GM18868 (cell line): ENCODE measurements at regions not wholly inside any gene's neighbourhood (a gene's known extent, or its start where the extent isn't known, plus 50 kb on each side); places are given as distances from the start of the nearest gene placed in this dataset.
"Not testable (repeated sequence)": the region's sequence is repeated elsewhere in the genome, so short reads cannot be mapped to it uniquely, and the experiment has no call there.

Experiments
- ATAC-seq: cut with Tn5 transposase; IDR thresholded peaks from one replicate; pipeline ENCODE4 v1.9.1; 2021; ENCODE audit warnings: mild to moderate bottlenecking, moderate library complexity; ENCODE audit not compliant: unreplicated experiment

DNA sequence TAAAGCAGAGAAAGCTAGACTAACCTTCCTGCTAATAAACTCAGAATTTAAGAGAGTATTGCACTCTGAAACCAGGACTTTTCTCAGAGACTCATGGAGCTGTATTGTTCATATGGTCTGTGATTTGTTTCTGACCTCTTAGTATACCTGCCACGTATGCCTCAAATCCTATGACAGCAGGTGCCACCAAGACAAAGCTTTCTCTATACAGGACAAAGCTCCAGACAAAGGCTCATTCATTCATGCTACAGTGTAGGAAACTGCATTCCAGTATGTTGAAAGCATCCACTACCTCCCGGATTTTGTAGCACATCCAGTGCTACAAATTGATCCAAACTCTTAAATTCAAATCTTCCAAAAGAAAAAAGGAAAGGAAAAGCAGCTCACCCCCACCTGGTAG, 178.3 kb downstream of the CHIC2 start:
- no peak for ATAC-seq

- ATAC-seq = no peak
Observed at GRCh38 chr4:53885668-53886067, 178.7 kb downstream of the CHIC2 start.

DNA sequence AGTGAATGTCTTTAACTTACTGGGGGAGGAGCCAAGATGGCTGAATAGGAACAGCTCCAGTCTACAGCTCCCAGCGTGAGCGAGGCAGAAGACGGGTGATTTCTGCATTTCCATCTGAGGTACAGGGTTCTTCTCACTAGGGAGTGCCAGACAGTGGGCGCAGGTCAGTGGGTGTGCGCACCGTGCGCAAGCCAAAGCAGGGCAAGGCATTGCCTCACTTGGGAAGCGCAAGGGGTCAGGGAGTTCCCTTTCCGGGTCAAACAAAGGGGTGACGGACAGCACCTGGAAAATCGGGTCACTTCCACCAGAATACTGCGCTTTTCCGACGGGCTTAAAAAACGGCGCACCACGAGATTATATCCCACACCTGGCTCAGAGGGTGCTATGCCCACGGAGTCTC, 187.3 kb downstream of the CHIC2 start:
- ATAC-seq = not testable (repeated sequence)

GRCh38 chr4:53866055-53866454, 198.3 kb downstream of the CHIC2 start:
- ATAC-seq = no peak

GRCh38 chr4:53865054-53865453, 199.4 kb downstream of the CHIC2 start:
- no peak for ATAC-seq

DNA sequence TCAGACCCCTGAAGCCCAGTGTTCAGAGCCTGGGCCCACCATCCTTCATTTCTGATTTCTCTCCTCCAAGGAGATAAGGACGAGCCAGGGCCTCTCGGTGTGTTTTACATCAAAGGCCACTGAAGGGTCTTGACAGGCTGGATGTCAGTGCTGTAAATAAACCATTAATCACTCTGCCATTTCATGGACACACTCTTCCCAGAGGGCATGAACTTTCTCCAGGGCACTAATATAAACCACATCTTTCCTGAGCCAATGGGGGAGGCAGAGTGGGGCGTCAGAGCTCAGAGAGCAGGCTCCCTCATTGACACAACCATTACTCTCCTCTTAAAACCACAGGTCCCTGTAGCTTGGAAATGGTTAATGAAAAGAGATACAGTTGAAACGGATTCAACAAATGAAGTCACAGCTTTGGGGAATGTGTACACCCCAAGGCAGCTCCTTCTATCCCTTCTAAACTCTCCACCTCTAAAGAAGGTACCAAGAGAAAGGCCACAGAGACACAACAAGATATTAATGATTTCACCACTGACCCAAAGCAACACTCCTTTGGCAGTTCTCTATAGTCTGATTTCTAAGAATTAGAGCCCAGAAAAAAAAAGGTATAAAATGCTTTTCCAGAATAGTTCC, 200.6 kb downstream of the CHIC2 start:
- ATAC-seq = no peak

GRCh38 chr4:53863158-53863557, 201.2 kb downstream of the CHIC2 start:
- no peak for ATAC-seq

GRCh38 chr4:53861856-53862610, 202.4 kb downstream of the CHIC2 start:
- ATAC-seq = no peak

DNA sequence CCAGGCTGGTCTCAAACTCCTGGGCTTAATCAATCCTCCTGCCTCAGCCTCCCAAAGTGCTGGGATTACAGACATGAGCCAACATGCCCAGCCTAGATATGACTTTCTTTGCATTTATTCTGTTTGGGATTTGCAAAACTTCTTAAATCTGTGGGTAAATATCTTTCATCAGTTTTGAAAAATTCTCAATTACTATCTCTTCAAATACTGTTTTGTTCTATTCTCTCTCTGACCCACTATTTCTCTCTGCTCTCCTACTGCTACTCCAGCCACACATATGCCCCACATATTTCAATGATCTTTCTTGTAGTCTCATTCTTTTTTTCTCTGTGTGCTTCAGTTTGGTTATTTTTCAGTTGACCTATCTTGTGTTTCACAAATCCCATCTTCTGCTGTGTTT, 205.1 kb downstream of the CHIC2 start:
- ATAC-seq = no peak

DNA sequence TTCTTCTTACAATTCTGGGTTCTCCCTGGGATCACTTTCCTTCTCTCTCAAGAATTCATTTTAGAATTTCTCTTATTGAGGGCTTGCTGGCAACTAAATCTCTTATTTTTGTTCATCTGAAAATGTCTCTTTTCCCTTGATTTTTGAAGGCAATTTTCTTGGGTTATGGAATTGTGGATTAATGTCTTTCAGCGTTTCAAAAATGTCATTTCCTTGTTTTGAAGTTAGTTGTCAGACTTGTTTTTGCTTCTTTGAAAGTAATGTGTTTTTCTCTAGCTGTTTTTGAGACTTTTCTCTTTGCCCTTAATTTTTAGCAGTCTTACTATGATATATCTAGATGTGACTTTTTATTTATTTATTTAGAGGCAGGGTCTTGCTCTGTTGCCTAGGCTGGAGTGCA, 205.7 kb downstream of the CHIC2 start:
- ATAC-seq = no peak

DNA sequence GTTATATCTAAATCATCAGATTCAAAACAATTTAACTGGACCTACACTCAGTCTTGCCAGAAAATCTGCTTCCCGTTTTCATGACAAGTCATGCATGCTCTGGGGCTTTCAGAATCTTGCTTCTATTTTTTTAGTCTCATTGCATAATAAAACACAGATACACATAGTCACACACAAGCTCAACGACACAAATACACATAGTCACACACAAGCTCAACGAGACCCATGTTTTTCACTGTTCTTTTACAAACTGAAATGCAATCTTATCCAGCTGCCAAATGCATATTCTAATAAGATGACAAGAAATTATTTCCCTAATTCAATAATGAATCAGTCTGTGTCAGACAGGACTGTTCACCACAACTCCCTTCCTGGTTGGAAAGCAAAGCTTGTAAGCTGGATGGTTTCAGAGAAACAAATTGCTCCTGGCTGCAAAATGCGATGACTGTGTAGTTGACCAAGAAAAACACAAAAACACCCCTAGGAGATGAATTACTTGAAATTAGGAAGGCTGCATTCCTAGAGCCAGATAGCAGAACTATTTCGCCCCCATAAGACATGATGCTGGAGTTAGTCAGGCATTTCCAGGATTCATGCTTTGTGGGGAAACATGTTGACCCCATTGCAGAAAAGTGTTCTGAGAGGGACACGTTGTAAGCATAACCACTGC, 208.7 kb downstream of the CHIC2 start:
- ATAC-seq = no peak

GRCh38 chr4:53854991-53855568, 209.3 kb downstream of the CHIC2 start:
- no peak for ATAC-seq

GRCh38 chr4:53852343-53852742, 212.1 kb downstream of the CHIC2 start:
- ATAC-seq = no peak

DNA sequence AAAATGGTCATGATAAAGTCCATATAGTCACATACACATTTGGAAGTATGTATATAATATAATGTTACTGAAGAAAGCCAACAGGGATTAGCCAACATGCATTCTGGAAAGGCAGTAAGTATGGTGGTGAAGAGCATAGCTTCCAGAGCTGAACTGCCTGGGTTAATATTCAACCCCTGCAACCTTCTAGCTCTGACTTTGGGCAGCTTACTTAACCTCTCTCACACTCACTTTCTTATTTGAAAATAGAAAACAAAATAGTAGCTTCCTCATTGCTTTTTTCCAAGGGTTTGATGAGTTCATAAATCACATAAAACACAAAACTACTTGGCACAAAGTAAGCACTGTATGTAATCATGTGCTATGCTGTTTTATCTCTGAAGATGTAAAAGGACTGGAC, 216.4 kb downstream of the CHIC2 start:
- ATAC-seq = no peak

DNA sequence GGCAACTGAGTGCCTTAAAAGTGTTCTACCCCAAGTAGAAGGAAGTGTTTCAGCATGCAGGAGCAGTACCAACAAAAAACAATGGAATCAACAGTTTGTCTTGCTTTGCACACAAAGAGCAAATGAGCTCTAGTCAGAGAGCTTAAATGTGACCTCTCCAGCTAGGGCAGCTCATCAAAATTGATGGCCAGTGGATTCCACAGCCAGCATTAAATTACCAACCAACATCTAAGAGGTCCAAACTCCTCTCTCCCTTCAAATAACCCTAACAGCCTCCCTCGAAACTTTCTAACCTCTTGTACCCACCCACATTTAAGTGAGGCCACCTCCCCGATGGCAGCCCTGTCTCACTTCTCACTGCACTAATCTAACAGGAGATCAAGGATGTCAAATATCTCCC, 219.9 kb downstream of the CHIC2 start:
- no peak for ATAC-seq

DNA sequence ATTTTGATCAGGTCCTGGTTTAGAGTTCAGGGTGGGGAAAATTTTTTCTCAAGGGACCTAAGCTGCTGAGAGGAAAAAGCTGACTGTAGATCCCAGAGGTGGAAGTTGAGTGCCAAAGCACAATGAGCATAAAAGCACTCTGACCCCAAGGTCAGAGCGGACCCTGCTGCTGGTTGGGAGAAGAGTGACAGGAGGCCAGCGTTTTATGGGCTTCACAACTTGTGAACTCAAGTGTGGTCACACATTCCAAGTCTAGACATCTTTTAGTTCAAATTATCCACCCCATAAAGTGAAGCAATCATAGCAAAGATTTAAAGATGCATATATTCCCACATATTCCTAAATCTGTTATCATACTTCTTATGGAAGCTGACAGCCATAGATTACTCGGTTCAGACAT, 220.3 kb downstream of the CHIC2 start:
- ATAC-seq = no peak

- ATAC-seq = no peak
Observed at GRCh38 chr4:53841711-53842110, 222.7 kb downstream of the CHIC2 start.

GRCh38 chr4:53840643-53841042, 223.8 kb downstream of the CHIC2 start:
- ATAC-seq = no peak

DNA sequence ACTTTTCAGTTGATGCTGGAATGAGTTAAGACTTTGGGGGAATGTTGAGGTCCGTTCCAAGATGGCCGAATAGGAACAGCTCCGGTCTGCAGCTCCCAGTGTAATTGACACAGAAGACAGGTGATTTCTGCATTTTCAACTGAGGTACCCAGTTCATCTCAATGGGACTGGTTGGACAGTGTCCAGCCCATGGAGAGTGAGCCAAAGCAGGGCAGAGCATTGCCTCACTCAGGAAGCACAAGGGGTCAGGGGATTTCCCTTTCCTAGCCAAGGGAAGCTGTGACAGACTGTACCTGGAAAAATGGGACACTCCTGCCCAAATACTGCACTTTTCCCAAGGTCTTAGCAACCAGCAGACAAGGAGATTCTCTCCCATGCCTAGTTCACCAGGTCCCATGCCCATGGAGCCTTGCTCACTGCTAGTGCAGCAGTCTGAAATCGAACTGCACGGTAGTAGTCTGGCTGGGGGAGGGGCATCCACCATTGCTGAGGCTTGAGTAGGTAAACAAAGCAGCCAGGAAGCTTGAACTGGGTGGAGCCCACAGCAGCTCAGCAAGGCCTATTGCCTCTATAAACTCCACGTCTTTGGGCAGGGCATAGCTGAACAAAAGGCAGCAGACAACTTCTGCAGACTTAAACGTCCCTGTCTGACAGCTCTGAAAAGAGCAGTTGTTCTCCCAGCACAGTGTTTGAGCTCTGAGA, 231.0 kb downstream of the CHIC2 start:
- ATAC-seq = not testable (repeated sequence)

GRCh38 chr4:53832549-53832948, 231.9 kb downstream of the CHIC2 start:
- ATAC-seq = no peak

DNA sequence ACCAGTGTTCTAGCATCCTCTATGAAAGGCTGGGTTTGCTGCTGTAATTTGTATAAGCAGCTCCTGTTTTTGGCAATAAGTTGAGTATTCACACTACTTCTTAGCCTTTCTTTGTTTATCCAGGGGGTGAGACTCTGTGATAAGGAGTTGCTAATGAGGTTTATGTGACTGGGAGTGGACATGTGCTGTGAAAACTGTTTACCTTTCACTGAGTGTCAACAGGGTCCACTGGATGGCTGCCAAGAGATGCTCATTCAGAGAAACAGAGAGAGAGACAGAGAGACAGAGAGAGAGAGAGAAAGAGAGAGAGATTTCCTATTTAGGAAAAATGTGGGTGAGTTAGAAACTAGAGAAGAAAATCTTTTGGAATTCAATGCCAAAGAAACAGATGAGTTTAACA, 233.9 kb downstream of the CHIC2 start:
- ATAC-seq = no peak
